Right lobe of liver (tissue), 6 donors: ENCODE measurements at regions not wholly inside any gene's neighbourhood (a gene's known extent, or its start where the extent isn't known, plus 50 kb on each side); places are given as distances from the start of the nearest gene placed in this dataset.

Experiments used
- ATAC-seq, 4 donors: fragments of 200-7000 bp; cut with Tn5 transposase; one replicate each; pipeline ENCODE4 v1.9.1; 2020; ENCODE audit warnings: mild to moderate bottlenecking in 4 of 4, moderate library complexity in 4 of 4
- DNase-seq, 3 donors: peaks; one replicate each; pipeline ENCODE4 v3.0.0-alpha.2; 2020
- H3K27ac ChIP-seq, 3 donors: fragments of 200-600 bp; one replicate each; pipeline ENCODE4 v1.8.0; 2022
- H3K27me3 ChIP-seq, 2 donors: fragments of 200-600 bp; one replicate each; pipeline ENCODE4 v1.8.0; 2022
- H3K36me3 ChIP-seq, 4 donors: fragments of 200-600 bp; sonication (generic) in 1 of 4; one replicate each; pipeline versions ENCODE4 v1.5.1 to v1.8.0; 2017 to 2022; ENCODE audit warnings: control low read depth in 1 of 4
- H3K4me1 ChIP-seq, 4 donors: fragments of 200-600 bp; sonication (generic) in 1 of 4; one replicate each; pipeline versions ENCODE4 v1.5.1 to v1.8.0; 2017 to 2022; ENCODE audit warnings: control low read depth in 1 of 4
- H3K4me3 ChIP-seq, 3 donors: fragments of 200-600 bp; one replicate each; pipeline ENCODE4 v1.8.0; 2022
- H3K9me3 ChIP-seq, 4 donors: fragments of 200-600 bp; sonication (generic) in 1 of 4; one replicate each; pipeline versions ENCODE4 v1.5.1 to v1.8.0; 2017 to 2022; ENCODE audit warnings: control low read depth in 1 of 4
- CTCF ChIP-seq, 4 donors: fragments of 200-600 bp in 3 of 4; fragments of 450-650 bp in 1 of 4; IDR thresholded peaks; one replicate each; pipeline versions ENCODE4 v1.5.1 to v1.8.0; 2016 to 2022; ENCODE audit warnings: antibody characterized with exemption in 4 of 4, mild to moderate bottlenecking in 2 of 4
- POLR2A ChIP-seq: fragments of 450-650 bp; IDR thresholded peaks from one replicate; pipeline ENCODE4 v1.6.1; 2017; ENCODE audit warnings: antibody characterized with exemption, mild to moderate bottlenecking
- WGBS: methylation state at CpG from one replicate; pipeline ENCODE4 v1.1.6; 2018; ENCODE audit warnings: low coverage, low lambda C conversion rate; ENCODE audit not compliant: insufficient coverage; ENCODE audit errors: missing lambda C conversion rate; 5-methylcytosine and 5-hydroxymethylcytosine counted together
- intact Hi-C, 2 donors: fragments of 100-400 bp; cut with DNase I; formaldehyde crosslinking; loops; one replicate each; pipeline versions ENCODE4 v1.11.2 to v1.14.1; 2022
- donor health status: DM: no; HTN: yes; CAD: no.
- donor health status: DM: no; HTN: no; CAD: no.
- donor health status: DM: no; HTN: no; CAD: no.
- donor health status: DM: no; HTN: yes; CAD: no.
- donor health status: DM: no; HTN: yes; CAD: no.

DNA sequence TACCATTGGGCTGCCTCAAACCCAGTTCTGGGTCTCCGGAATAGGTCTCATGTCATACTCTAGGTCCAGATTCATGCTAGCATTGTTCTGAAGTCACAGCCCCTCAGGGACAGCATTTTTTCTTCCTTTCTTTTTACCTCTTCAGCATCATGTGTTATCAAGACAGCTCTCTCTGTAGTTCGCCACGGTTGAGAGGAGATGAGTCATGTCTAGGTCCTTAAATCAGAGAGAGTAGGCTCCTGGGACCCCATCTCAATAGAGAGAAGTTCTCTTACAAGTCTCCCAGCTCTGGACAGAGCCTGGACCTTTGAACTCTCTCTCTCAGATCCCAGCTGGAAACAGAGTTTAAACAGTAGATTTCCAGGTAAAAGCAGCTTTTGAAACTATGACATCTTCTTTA, 332.4 kb upstream of the CD180 start:
- no peak for TF ChIP-seq POLR2A
- TF ChIP-seq CTCF (IDR thresholded peaks at IDR 0.05) = no peak
- Histone ChIP-seq H3K4me3 (no peak overlapping the region), H3K27ac (no peak overlapping the region), H3K9me3 (no peaks in the 10 kb centered on the region), H3K27me3 (no peaks in the 10 kb centered on the region), H3K4me1 (no peaks in the 10 kb centered on the region), H3K36me3 (no peaks in the 10 kb centered on the region)
- DNase-seq (no peak), ATAC-seq (no peak)
- WGBS = 88% methylated on average over 3 of the region's 3 CpGs
- intact Hi-C loops = no loop called here

- WGBS = 91% methylated on average over 2 of the region's 2 CpGs
- no peak for DNase-seq
- no peak for ATAC-seq
These were observed 330.2 kb upstream of the CD180 start for GRCh38 chr5:67526793-67527192.

DNA sequence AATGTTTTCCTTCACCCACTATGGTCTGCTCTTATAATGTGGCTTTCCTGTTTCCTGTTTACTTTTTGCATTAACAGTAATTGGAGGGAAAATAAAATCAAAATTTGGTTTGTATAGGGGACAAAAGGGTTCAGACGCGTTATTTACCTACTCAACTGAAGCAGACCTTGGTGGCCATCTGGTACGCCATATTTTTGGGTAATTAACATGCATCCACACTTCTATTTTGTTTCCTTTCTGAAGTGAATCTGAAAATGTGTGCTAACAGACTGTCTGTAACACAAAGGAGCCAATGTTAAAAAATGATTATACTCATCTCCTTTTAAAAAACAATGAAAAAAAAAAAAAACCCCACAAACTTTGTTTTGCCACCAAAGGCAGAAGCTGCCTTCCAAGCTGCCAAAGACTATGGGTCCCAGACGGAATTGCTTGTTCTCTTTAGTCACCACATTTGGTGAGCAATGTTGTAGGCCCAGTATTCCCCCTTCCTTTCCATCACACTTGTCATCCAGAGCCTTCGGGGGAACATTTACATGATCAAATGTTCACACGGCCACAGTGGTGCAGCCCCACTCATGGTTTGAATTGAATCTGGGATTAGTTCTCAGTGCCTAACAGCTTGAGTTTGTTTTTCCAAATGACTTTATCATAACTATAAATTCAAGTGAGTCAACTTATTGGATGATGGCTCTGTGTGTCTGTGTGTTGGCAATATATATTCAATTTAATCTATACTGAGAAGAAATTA, 323.7 kb upstream of the CD180 start:
- no peaks in the 10 kb centered on the region for H3K27me3 ChIP-seq
- H3K9me3 ChIP-seq = no peaks in the 10 kb centered on the region
- no peak overlapping the region for H3K4me3 ChIP-seq
- H3K4me1 ChIP-seq = no peaks in the 10 kb centered on the region
- TF ChIP-seq POLR2A (no peak), CTCF (IDR thresholded peaks at IDR 0.05) (no peak)
- intact Hi-C loops = no loop called here
- WGBS = 92% methylated on average over 6 of the region's 6 CpGs
- ATAC-seq = no peak
- no peak for DNase-seq
- H3K27ac ChIP-seq = no peak overlapping the region
- no peaks in the 10 kb centered on the region for H3K36me3 ChIP-seq

More at GRCh38 chr5:67526793-67527192, 330.2 kb upstream of the CD180 start:
- no peak overlapping the region for H3K4me3 ChIP-seq
- no peaks in the 10 kb centered on the region for H3K27me3 ChIP-seq
- no peaks in the 10 kb centered on the region for H3K36me3 ChIP-seq
- H3K4me1 ChIP-seq = no peaks in the 10 kb centered on the region
- intact Hi-C loops = no loop called here
- H3K27ac ChIP-seq = no peak overlapping the region
- no peaks in the 10 kb centered on the region for H3K9me3 ChIP-seq
- TF ChIP-seq POLR2A = no peak
- TF ChIP-seq CTCF (IDR thresholded peaks at IDR 0.05) = no peak

DNA sequence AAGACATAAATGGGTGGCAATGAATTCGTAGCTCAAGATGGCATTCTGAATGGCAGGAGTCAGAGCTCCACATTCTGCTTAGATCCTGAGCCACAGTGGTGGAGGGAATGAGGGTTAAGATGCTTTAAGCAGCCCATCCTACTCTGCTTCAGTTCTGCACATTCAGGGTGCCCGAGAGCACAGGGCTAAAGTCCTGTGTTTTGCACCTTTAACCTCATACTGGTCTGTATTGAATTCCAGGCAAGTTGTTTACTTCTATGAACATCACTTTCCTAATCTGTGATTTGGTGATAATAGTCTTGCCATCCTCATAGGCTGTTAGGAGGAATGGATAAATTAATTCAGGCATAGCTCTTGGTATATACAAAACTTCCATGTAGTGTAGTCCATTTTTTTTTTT, 321.6 kb upstream of the CD180 start:
- Histone ChIP-seq H3K27ac (no peak overlapping the region), H3K4me1 (no peaks in the 10 kb centered on the region), H3K9me3 (no peaks in the 10 kb centered on the region), H3K36me3 (no peaks in the 10 kb centered on the region), H3K4me3 (no peak overlapping the region), H3K27me3 (no peaks in the 10 kb centered on the region)
- peak; percentile 35 to 81 (median 75) for ATAC-seq
- WGBS = 83% methylated on average over 2 of the region's 2 CpGs
- no peak for TF ChIP-seq CTCF (IDR thresholded peaks at IDR 0.05)
- no peak for TF ChIP-seq POLR2A
- intact Hi-C loops = no loop called here
- DNase-seq = no peak
